LNCAP (cell line): ENCODE measurements at regions not wholly inside any gene's neighbourhood (a gene's known extent, or its start where the extent isn't known, plus 50 kb on each side); places are given as distances from the start of the nearest gene placed in this dataset.

Experiments
- CTCF ChIP-seq: fragments of 450-650 bp; IDR thresholded peaks from 2 replicates; pipeline ENCODE4 v1.5.1; 2017; ENCODE audit warnings: mild to moderate bottlenecking

DNA sequence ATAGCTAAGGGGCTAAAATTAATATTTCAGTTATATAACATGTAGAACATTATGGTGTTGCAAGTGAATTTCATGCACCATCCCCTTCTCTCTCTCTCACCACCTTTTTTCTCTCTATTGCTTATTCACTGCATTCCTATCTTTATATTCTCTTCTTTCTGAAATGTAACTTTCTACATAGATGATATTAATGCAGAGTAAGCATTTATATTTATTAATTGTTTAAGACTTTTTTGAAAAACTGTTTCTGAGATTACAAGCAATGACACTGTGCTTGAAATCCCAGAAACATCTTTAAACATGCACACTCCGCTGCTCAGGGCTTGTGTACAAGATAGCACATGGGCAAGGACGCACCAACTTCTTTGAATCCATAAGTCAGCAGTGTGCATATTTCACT is 567.7 kb upstream of the SGCD start:
- no peak for TF ChIP-seq CTCF

GRCh38 chr5:155759984-155760383 is 567.0 kb upstream of the SGCD start:
- TF ChIP-seq CTCF: no peak

DNA sequence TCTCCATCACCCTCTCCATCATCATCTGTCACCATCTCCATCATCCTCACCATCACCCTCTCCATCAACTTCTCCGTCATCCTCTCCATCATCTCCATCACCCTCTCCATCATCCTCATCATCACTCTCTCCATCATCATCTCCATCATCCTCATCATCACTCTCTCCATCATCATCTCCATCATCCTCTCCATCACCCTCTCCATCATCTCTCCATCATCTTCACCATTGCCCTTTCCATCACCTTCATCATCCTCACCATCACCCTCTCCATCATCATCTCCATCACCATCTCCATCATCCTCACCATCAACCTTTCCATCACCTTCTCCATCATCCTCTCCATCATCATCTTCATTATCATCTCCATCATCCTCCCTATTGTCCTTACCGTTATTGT is 565.5 kb upstream of the SGCD start:
- no peak for TF ChIP-seq CTCF

GRCh38 chr5:155765715-155766114 is 561.2 kb upstream of the SGCD start:
- no peak for TF ChIP-seq CTCF

DNA sequence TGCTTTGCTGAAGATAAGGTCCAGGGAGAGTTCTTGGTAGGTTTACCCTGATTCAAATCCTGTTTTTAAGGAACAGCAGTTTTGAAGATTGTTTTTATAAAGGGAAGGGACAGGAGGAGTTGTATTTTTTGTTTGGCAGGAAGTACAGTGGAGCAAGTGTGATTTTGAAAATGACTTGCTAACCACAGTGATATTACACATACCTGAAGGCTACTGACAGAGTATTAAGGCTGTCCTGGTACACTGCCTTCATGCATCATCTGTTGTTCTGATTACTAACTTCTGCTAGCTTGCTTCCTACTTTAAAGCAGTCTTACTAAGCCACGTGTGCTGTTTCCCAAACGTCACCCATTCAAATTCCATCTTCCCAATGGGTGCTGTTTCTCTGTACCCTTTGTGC is 559.5 kb upstream of the SGCD start:
- no peak for TF ChIP-seq CTCF

GRCh38 chr5:155768332-155768731 is 558.6 kb upstream of the SGCD start:
- TF ChIP-seq CTCF: no peak

GRCh38 chr5:155772009-155772662 is 554.8 kb upstream of the SGCD start:
- no peak for TF ChIP-seq CTCF

DNA sequence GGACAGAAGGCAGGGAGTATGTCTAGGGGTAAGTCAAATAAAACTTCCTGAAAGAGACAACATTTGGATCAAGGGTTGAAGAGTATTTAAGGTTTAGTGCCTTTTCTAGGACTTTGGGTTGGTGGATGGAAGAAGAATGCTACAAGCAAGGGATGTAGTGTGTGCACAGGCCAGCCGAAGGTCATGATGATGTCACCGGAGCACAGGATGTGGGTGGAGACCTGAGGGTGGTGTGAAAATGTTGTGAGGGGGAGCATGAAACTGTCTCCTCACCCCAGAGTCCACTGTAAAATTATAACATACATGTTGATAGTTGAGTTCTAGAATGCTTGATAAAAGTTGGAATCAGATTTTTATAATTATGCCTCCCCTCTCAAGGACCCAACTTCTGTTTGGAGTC is 553.3 kb upstream of the SGCD start:
- no peak for TF ChIP-seq CTCF
